ENCODE measurements at regions not wholly inside any gene's neighbourhood (a gene's known extent, or its start where the extent isn't known, plus 50 kb on each side); places are given as distances from the start of the nearest gene placed in this dataset.

- no peak for TF ChIP-seq CTCF (IDR thresholded peaks at IDR 0.05; ENCODE audit: low read length)
- TF ChIP-seq EZH2 (IDR thresholded peaks at IDR 0.05; ENCODE audit: borderline replicate concordance, low read length), result no peak
These were observed 186.2 kb upstream of the LYZL1 start for GRCh38 chr10:29102636-29103035.

Data from OCI-LY1 (cell line).